GM12878 (cell line): ENCODE measurements at regions not wholly inside any gene's neighbourhood (a gene's known extent, or its start where the extent isn't known, plus 50 kb on each side); places are given as distances from the start of the nearest gene placed in this dataset.

Experiments
- DPF2 ChIP-seq: fragments of 450-650 bp; IDR thresholded peaks from 2 replicates; pipeline ENCODE4 v1.6.1; 2017; ENCODE audit warnings: mild to moderate bottlenecking
- JUND ChIP-seq: IDR thresholded peaks from 2 replicates; pipeline ENCODE4 v1.6.1; 2012; ENCODE audit warnings: low read depth, mild to moderate bottlenecking, low read length, improper control_type of control experiment, moderate library complexity
- POLR2AphosphoS5 ChIP-seq: IDR thresholded peaks from 2 replicates; pipeline ENCODE4 v1.6.1; 2011; ENCODE audit warnings: mild to moderate bottlenecking, low read length, inconsistent platforms
- TF ChIP-seq, protein P1 (sequence below): IDR thresholded peaks from 2 replicates; pipeline ENCODE4 v1.6.1; 2012; ENCODE audit warnings: low read depth, low read length, improper control_type of control experiment
- TF ChIP-seq, protein P2 (sequence below), 3 experiments: IDR thresholded peaks in 2 of 3; conservative IDR thresholded peaks in 1 of 3; 2 replicates each; pipeline ENCODE4 v1.5.1; 2011; ENCODE audit warnings: low read depth in 3 of 3, low read length in 3 of 3, mild to moderate bottlenecking in 3 of 3, control low read depth in 2 of 3, moderate library complexity in 2 of 3, inconsistent platforms in 1 of 3, mixed read lengths in 1 of 3; ENCODE audit not compliant: control insufficient read depth in 2 of 3, insufficient read depth in 1 of 3; ENCODE audit errors: extremely low read depth in 1 of 3

DNA sequence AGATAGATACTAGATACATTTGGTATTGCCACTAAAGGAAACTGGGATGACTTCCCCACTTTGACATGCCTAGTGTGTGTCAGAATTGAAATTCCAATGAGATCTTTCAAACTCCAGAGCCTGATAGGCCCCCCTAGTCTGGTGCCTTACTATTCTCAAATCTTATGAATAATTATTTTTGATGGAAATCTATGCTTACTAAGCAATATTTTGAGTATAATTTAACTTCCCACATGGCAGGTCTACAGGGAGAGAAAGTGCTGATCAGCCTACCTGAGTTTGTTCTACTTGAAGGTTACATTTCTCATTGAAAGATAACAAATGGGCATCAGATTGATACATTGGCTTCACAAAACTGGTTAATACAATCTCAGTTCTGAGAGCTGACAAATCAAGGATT lies 415.7 kb upstream of the BOD1L1 start:
- TF ChIP-seq DPF2 (no peak), JUND (no peak), POLR2AphosphoS5 (no peak)
- TF ChIP-seq, protein P1, sequence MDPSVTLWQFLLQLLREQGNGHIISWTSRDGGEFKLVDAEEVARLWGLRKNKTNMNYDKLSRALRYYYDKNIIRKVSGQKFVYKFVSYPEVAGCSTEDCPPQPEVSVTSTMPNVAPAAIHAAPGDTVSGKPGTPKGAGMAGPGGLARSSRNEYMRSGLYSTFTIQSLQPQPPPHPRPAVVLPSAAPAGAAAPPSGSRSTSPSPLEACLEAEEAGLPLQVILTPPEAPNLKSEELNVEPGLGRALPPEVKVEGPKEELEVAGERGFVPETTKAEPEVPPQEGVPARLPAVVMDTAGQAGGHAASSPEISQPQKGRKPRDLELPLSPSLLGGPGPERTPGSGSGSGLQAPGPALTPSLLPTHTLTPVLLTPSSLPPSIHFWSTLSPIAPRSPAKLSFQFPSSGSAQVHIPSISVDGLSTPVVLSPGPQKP: no peak
- TF ChIP-seq, protein P2, sequence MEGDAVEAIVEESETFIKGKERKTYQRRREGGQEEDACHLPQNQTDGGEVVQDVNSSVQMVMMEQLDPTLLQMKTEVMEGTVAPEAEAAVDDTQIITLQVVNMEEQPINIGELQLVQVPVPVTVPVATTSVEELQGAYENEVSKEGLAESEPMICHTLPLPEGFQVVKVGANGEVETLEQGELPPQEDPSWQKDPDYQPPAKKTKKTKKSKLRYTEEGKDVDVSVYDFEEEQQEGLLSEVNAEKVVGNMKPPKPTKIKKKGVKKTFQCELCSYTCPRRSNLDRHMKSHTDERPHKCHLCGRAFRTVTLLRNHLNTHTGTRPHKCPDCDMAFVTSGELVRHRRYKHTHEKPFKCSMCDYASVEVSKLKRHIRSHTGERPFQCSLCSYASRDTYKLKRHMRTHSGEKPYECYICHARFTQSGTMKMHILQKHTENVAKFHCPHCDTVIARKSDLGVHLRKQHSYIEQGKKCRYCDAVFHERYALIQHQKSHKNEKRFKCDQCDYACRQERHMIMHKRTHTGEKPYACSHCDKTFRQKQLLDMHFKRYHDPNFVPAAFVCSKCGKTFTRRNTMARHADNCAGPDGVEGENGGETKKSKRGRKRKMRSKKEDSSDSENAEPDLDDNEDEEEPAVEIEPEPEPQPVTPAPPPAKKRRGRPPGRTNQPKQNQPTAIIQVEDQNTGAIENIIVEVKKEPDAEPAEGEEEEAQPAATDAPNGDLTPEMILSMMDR (IDR thresholded peaks at IDR 0.05 in 2 of 3, conservative IDR thresholded peaks at IDR 0.05 in 1 of 3; ENCODE audit: control insufficient read depth in 2 of 3, extremely low read depth in 1 of 3, insufficient read depth in 1 of 3, low read depth in 3 of 3, low read length in 3 of 3): no peak
